Trophoblast cell (in vitro differentiated cells and primary cell): ENCODE measurements at regions not wholly inside any gene's neighbourhood (a gene's known extent, or its start where the extent isn't known, plus 50 kb on each side); places are given as distances from the start of the nearest gene placed in this dataset.

Experiments
- DNase-seq, 2 donors: peaks; one replicate each; pipeline ENCODE4 v3.0.0-alpha.2; 2016
- H2AFZ ChIP-seq: 2 replicates; pipeline ENCODE4 v1.6.1; 2013; ENCODE audit warnings: low read length, moderate library complexity, mild to moderate bottlenecking; ENCODE audit not compliant: insufficient read depth, poor library complexity
- H2AK5ac ChIP-seq: 2 replicates; pipeline ENCODE4 v1.6.1; 2013; ENCODE audit warnings: mild to moderate bottlenecking, low read length
- H2BK120ac ChIP-seq: 2 replicates; pipeline ENCODE4 v1.6.1; 2013; ENCODE audit warnings: low read length, mild to moderate bottlenecking, moderate library complexity; ENCODE audit not compliant: insufficient read depth, poor library complexity
- H2BK12ac ChIP-seq: 2 replicates; pipeline ENCODE4 v1.6.1; 2013; ENCODE audit warnings: mild to moderate bottlenecking, low read length, moderate library complexity
- H2BK5ac ChIP-seq: 2 replicates; pipeline ENCODE4 v1.6.1; 2013; ENCODE audit warnings: low read length, low read depth, moderate library complexity, mild to moderate bottlenecking; ENCODE audit not compliant: poor library complexity
- H3K14ac ChIP-seq: 2 replicates; pipeline ENCODE4 v1.6.1; 2013; ENCODE audit warnings: mild to moderate bottlenecking, low read length
- H3K18ac ChIP-seq: 2 replicates; pipeline ENCODE4 v1.6.1; 2013; ENCODE audit warnings: mild to moderate bottlenecking, low read length
- H3K23ac ChIP-seq: 2 replicates; pipeline ENCODE4 v1.6.1; 2013; ENCODE audit warnings: low read length
- H3K27ac ChIP-seq: 2 replicates; pipeline ENCODE4 v1.5.1; 2013; ENCODE audit warnings: low read depth, mild to moderate bottlenecking, inconsistent platforms, low read length, moderate library complexity
- H3K27me3 ChIP-seq: 2 replicates; pipeline ENCODE4 v1.6.1; 2013; ENCODE audit warnings: inconsistent platforms, mild to moderate bottlenecking, low read length, moderate library complexity; ENCODE audit not compliant: insufficient read depth
- H3K36me3 ChIP-seq, 2 experiments: 1 replicate in 1 of 2; 2 replicates in 1 of 2; pipeline ENCODE4 v1.6.1; 2013; ENCODE audit warnings: low read length in 2 of 2, mild to moderate bottlenecking in 2 of 2, moderate library complexity in 1 of 2; ENCODE audit not compliant: insufficient read depth in 2 of 2, control insufficient read depth in 1 of 2
- H3K4ac ChIP-seq: 2 replicates; pipeline ENCODE4 v1.6.1; 2013; ENCODE audit warnings: low read depth, mild to moderate bottlenecking, low read length, moderate library complexity
- H3K4me1 ChIP-seq, 2 experiments: 1 replicate in 1 of 2; 2 replicates in 1 of 2; pipeline ENCODE4 v1.6.1; 2013; ENCODE audit warnings: low read length in 2 of 2, mild to moderate bottlenecking in 2 of 2, moderate library complexity in 1 of 2; ENCODE audit not compliant: insufficient read depth in 2 of 2, control insufficient read depth in 1 of 2
- H3K4me2 ChIP-seq: 2 replicates; pipeline ENCODE4 v1.6.1; 2013; ENCODE audit warnings: inconsistent platforms, mild to moderate bottlenecking, low read length, moderate library complexity
- H3K4me3 ChIP-seq: 2 replicates; pipeline ENCODE4 v1.5.1; 2013; ENCODE audit warnings: mild to moderate bottlenecking, low read depth, low read length, inconsistent platforms
- H3K79me1 ChIP-seq: one replicate; pipeline ENCODE4 v1.6.1; 2013; ENCODE audit warnings: low read length
- H3K79me2 ChIP-seq: 2 replicates; pipeline ENCODE4 v1.6.1; 2013; ENCODE audit warnings: low read length, mild to moderate bottlenecking; ENCODE audit not compliant: control insufficient read depth, insufficient read depth, poor library complexity
- H3K9ac ChIP-seq: 2 replicates; pipeline ENCODE4 v1.6.1; 2013; ENCODE audit warnings: mild to moderate bottlenecking, low read length
- H3K9me3 ChIP-seq: 2 replicates; pipeline ENCODE4 v1.6.1; 2013; ENCODE audit warnings: low read depth, mild to moderate bottlenecking, control low read depth, inconsistent platforms, low read length; ENCODE audit not compliant: insufficient read depth
- H4K12ac ChIP-seq: 2 replicates; pipeline ENCODE4 v1.6.1; 2013; ENCODE audit warnings: low read depth, mild to moderate bottlenecking, low read length, moderate library complexity
- H4K8ac ChIP-seq: 2 replicates; pipeline ENCODE4 v1.6.1; 2013; ENCODE audit warnings: low read depth, mild to moderate bottlenecking, low read length, moderate library complexity
- H4K91ac ChIP-seq: one replicate; pipeline ENCODE4 v1.6.1; 2013; ENCODE audit warnings: low read depth, mild to moderate bottlenecking, low read length, moderate library complexity
- WGBS: extraction: QIAGEN DNeasy Blood & Tissue Kit; methylation state at CpG from one replicate; pipeline ENCODE4 v1.1.7; 2013; ENCODE audit warnings: missing lambda C conversion rate; ENCODE audit not compliant: insufficient read length, insufficient coverage; ENCODE audit errors: extremely low coverage; 5-methylcytosine and 5-hydroxymethylcytosine counted together

GRCh38 chr13:104983601-104984000, 1551.9 kb downstream of the EFNB2 start:
- H4K8ac ChIP-seq: no peak overlapping the region
- H3K36me3 ChIP-seq: no peaks in the 10 kb centered on the region
- no peak overlapping the region for H2BK5ac ChIP-seq
- DNase-seq: no peak
- no peaks in the 10 kb centered on the region for H3K4me1 ChIP-seq
- no peaks in the 10 kb centered on the region for H3K27me3 ChIP-seq
- H2BK12ac ChIP-seq: no peak overlapping the region
- no peak overlapping the region for H3K18ac ChIP-seq
- H4K12ac ChIP-seq: no peak overlapping the region
- no peak overlapping the region for H3K4ac ChIP-seq
- no peak overlapping the region for H2BK120ac ChIP-seq
- no peak overlapping the region for H4K91ac ChIP-seq
- H2AFZ ChIP-seq: no peak overlapping the region
- H3K79me1 ChIP-seq: no peaks in the 10 kb centered on the region
- H3K27ac ChIP-seq: no peak overlapping the region
- H3K4me2 ChIP-seq: no peak overlapping the region
- WGBS: no CpG with 5 or more reads among the region's 1 CpG
- no peaks in the 10 kb centered on the region for H3K79me2 ChIP-seq
- H3K4me3 ChIP-seq: no peak overlapping the region
- no peak overlapping the region for H3K23ac ChIP-seq
- no peaks in the 10 kb centered on the region for H3K9me3 ChIP-seq
- no peak overlapping the region for H2AK5ac ChIP-seq
- no peak overlapping the region for H3K9ac ChIP-seq
- no peak overlapping the region for H3K14ac ChIP-seq

DNA sequence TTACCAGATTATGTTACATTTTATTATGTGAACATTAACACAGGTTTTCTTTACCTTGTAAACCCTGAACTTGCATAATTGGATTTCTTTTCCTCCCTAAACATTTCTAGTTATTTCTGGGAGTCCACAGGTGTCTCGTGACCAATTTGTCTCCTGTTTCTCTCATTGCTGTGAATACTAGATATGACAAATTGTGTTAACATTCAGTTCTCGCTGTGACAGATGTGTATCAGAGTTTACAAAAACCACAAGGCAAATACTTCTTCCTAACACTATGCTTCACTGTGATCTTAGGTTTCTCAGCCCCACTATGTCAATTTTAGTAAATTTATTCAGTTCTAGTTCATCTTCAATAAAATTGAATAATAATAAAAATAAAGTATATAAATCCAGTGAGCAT, 1554.9 kb downstream of the EFNB2 start:
- Histone ChIP-seq H2BK5ac (no peak overlapping the region), H3K9ac (no peak overlapping the region), H3K14ac (no peak overlapping the region), H3K36me3 (no peaks in the 10 kb centered on the region), H3K4me3 (no peak overlapping the region), H3K27me3 (no peaks in the 10 kb centered on the region), H2AK5ac (no peak overlapping the region), H3K4me1 (no peaks in the 10 kb centered on the region), H3K23ac (no peak overlapping the region), H3K79me2 (no peaks in the 10 kb centered on the region), H3K4me2 (no peak overlapping the region), H4K91ac (no peak overlapping the region), H3K4ac (no peak overlapping the region), H2AFZ (no peak overlapping the region), H4K12ac (no peak overlapping the region), H3K9me3 (no peaks in the 10 kb centered on the region), H2BK120ac (no peak overlapping the region), H2BK12ac (no peak overlapping the region), H3K79me1 (no peaks in the 10 kb centered on the region), H4K8ac (no peak overlapping the region), H3K18ac (no peak overlapping the region), H3K27ac (no peak overlapping the region)
- WGBS: no CpG with 5 or more reads among the region's 2 CpGs
- DNase-seq: no peak

- Histone ChIP-seq H3K4ac (no peak overlapping the region), H2BK12ac (no peak overlapping the region), H2AK5ac (no peak overlapping the region), H3K14ac (no peak overlapping the region), H4K12ac (no peak overlapping the region), H4K8ac (no peak overlapping the region), H2BK5ac (no peak overlapping the region), H3K4me3 (no peak overlapping the region), H3K4me2 (no peak overlapping the region), H3K4me1 (no peaks in the 10 kb centered on the region), H3K79me1 (no peaks in the 10 kb centered on the region), H3K9ac (no peak overlapping the region), H2AFZ (no peak overlapping the region), H2BK120ac (no peak overlapping the region), H3K23ac (no peak overlapping the region), H4K91ac (no peak overlapping the region), H3K27me3 (no peaks in the 10 kb centered on the region), H3K9me3 (no peaks in the 10 kb centered on the region), H3K36me3 (no peaks in the 10 kb centered on the region), H3K79me2 (no peaks in the 10 kb centered on the region), H3K27ac (no peak overlapping the region), H3K18ac (no peak overlapping the region)
- WGBS: no CpG with 5 or more reads among the region's 4 CpGs
- no peak for DNase-seq
These were observed 1556.0 kb downstream of the EFNB2 start for GRCh38 chr13:104979281-104980030.

GRCh38 chr13:104976986-104977385, 1558.5 kb downstream of the EFNB2 start:
- no peak overlapping the region for H3K4ac ChIP-seq
- H3K18ac ChIP-seq: no peak overlapping the region
- H3K36me3 ChIP-seq: no peaks in the 10 kb centered on the region
- no CpG with 5 or more reads among the region's 2 CpGs for WGBS
- no peak overlapping the region for H2BK5ac ChIP-seq
- no peak overlapping the region for H2AK5ac ChIP-seq
- no peak overlapping the region for H3K4me3 ChIP-seq
- H2BK12ac ChIP-seq: no peak overlapping the region
- H3K23ac ChIP-seq: no peak overlapping the region
- H3K9ac ChIP-seq: no peak overlapping the region
- H2BK120ac ChIP-seq: no peak overlapping the region
- no peak overlapping the region for H3K14ac ChIP-seq
- no peaks in the 10 kb centered on the region for H3K9me3 ChIP-seq
- H3K27me3 ChIP-seq: no peaks in the 10 kb centered on the region
- no peak overlapping the region for H4K12ac ChIP-seq
- no peaks in the 10 kb centered on the region for H3K79me2 ChIP-seq
- H4K8ac ChIP-seq: no peak overlapping the region
- no peak overlapping the region for H3K27ac ChIP-seq
- no peaks in the 10 kb centered on the region for H3K79me1 ChIP-seq
- H4K91ac ChIP-seq: no peak overlapping the region
- no peak overlapping the region for H2AFZ ChIP-seq
- no peak overlapping the region for H3K4me2 ChIP-seq
- H3K4me1 ChIP-seq: no peaks in the 10 kb centered on the region
- no peak for DNase-seq
